DND-41 (cell line): ENCODE measurements at regions not wholly inside any gene's neighbourhood (a gene's known extent, or its start where the extent isn't known, plus 50 kb on each side); places are given as distances from the start of the nearest gene placed in this dataset.

ENCODE experiments used
- ATAC-seq: fragments of 200-7000 bp; cut with Tn5 transposase; 3 replicates; pipeline ENCODE4 v1.9.1; 2021; ENCODE audit warnings: low read depth; ENCODE audit not compliant: insufficient read depth
- DNase-seq: peaks from one replicate; pipeline ENCODE4 v3.0.0-alpha.2; 2020
- H2AFZ ChIP-seq: 2 replicates; pipeline ENCODE4 v1.6.0; 2012; ENCODE audit warnings: low read depth, low read length
- H3K27ac ChIP-seq: 2 replicates; pipeline ENCODE4 v1.5.1; 2012; ENCODE audit warnings: low read length, inconsistent platforms
- H3K27me3 ChIP-seq: fragments of 200-600 bp; sonication (generic); 2 replicates; pipeline ENCODE4 v1.6.0; 2012; ENCODE audit warnings: low read length, mild to moderate bottlenecking, inconsistent platforms; ENCODE audit not compliant: insufficient read depth, poor library complexity
- H3K36me3 ChIP-seq: 2 replicates; pipeline ENCODE4 v1.5.1; 2012; ENCODE audit warnings: low read length, inconsistent platforms; ENCODE audit not compliant: insufficient read depth
- H3K4me1 ChIP-seq: 2 replicates; pipeline ENCODE4 v1.5.1; 2012; ENCODE audit warnings: mild to moderate bottlenecking, low read length; ENCODE audit not compliant: insufficient read depth
- H3K4me2 ChIP-seq: 2 replicates; pipeline ENCODE4 v1.6.0; 2012; ENCODE audit warnings: mild to moderate bottlenecking, moderate library complexity, low read length, inconsistent platforms; ENCODE audit not compliant: insufficient read depth
- H3K4me3 ChIP-seq, 2 experiments: fragments of 200-600 bp in 1 of 2; shearing (Covaris generic) in 1 of 2; 2 replicates each; pipeline ENCODE4 v1.5.1; 2012 to 2016; ENCODE audit warnings: inconsistent platforms in 2 of 2, low read length in 2 of 2, mild to moderate bottlenecking in 2 of 2, low read depth in 1 of 2, moderate library complexity in 1 of 2
- H3K79me2 ChIP-seq: 2 replicates; pipeline ENCODE4 v1.6.0; 2012; ENCODE audit warnings: low read length, inconsistent platforms; ENCODE audit not compliant: insufficient read depth
- H3K9ac ChIP-seq: 2 replicates; pipeline ENCODE4 v1.6.0; 2012; ENCODE audit warnings: low read depth, mild to moderate bottlenecking, inconsistent platforms, low read length, moderate library complexity
- H3K9me3 ChIP-seq: 2 replicates; pipeline ENCODE4 v1.5.1; 2012; ENCODE audit warnings: low read length, moderate library complexity, mild to moderate bottlenecking, inconsistent platforms; ENCODE audit not compliant: insufficient read depth, severe bottlenecking
- H4K20me1 ChIP-seq: 2 replicates; pipeline ENCODE4 v1.6.0; 2012; ENCODE audit warnings: low read length; ENCODE audit not compliant: insufficient read depth
- EZH2 ChIP-seq: IDR thresholded peaks from 3 replicates; pipeline ENCODE4 v1.6.1; 2012; ENCODE audit warnings: borderline replicate concordance, low read depth, mild to moderate bottlenecking, moderate library complexity, low read length, inconsistent platforms; ENCODE audit not compliant: severe bottlenecking
- TF ChIP-seq, protein P1 (sequence below): IDR thresholded peaks from 2 replicates; pipeline ENCODE4 v1.5.1; 2012; ENCODE audit warnings: borderline replicate concordance, low read length, moderate library complexity, mild to moderate bottlenecking; ENCODE audit not compliant: poor library complexity, severe bottlenecking; ENCODE audit errors: extremely low read depth

DNA sequence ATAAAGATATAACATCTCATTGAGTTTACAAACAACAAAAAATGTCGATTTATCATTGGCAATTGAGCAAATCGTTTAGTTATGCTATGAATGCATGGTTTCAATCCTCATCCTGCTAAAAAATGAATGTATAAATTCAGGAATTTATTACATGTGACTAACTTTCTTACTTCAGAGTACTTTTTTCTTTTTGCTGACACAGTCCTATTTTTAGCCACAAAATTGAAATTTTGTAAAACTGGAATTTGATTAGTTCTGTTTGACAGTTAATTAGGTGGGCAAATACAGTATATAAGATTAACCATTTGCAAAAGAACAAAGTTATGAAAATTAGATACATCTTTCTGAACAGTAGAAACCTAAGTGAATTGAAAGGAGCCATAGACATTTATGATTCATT, 925.0 kb upstream of the CHORDC1 start:
- Histone ChIP-seq H3K36me3 (no peaks in the 10 kb centered on the region), H4K20me1 (no peaks in the 10 kb centered on the region), H3K4me1 (no peaks in the 10 kb centered on the region), H3K79me2 (no peaks in the 10 kb centered on the region), H3K4me2 (no peak overlapping the region), H2AFZ (no peak overlapping the region), H3K4me3 (no peak overlapping the region), H3K9me3 (peaks cover 3% of the 10 kb centered on the region), H3K9ac (no peak overlapping the region), H3K27ac (no peak overlapping the region), H3K27me3 (no peaks in the 10 kb centered on the region)
- TF ChIP-seq, protein P1, sequence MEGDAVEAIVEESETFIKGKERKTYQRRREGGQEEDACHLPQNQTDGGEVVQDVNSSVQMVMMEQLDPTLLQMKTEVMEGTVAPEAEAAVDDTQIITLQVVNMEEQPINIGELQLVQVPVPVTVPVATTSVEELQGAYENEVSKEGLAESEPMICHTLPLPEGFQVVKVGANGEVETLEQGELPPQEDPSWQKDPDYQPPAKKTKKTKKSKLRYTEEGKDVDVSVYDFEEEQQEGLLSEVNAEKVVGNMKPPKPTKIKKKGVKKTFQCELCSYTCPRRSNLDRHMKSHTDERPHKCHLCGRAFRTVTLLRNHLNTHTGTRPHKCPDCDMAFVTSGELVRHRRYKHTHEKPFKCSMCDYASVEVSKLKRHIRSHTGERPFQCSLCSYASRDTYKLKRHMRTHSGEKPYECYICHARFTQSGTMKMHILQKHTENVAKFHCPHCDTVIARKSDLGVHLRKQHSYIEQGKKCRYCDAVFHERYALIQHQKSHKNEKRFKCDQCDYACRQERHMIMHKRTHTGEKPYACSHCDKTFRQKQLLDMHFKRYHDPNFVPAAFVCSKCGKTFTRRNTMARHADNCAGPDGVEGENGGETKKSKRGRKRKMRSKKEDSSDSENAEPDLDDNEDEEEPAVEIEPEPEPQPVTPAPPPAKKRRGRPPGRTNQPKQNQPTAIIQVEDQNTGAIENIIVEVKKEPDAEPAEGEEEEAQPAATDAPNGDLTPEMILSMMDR = no peak
- no peak for TF ChIP-seq EZH2
- DNase-seq (no peak), ATAC-seq (no peak)

DNA sequence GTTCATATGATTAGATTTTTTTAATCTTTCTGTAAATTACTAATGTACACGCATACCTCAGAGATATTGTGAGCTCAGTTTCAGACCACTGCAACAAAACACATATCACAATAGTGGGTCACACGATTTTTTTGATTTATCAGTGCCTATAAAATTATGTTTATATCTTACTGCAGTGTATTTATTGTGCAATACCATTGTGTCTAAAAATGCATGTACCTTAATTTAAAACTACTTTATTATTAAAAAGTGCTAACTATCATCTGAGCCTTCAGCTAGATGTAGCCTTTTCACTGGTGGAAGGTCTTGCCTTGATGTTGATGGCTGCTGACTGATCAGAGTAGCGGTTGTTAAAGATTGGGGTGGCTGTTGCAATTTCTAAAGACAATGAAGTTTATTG, 918.8 kb upstream of the CHORDC1 start:
- no peaks in the 10 kb centered on the region for H3K79me2 ChIP-seq
- TF ChIP-seq, protein P1 = no peak
- no peak for TF ChIP-seq EZH2
- no peak overlapping the region for H3K27ac ChIP-seq

DNA sequence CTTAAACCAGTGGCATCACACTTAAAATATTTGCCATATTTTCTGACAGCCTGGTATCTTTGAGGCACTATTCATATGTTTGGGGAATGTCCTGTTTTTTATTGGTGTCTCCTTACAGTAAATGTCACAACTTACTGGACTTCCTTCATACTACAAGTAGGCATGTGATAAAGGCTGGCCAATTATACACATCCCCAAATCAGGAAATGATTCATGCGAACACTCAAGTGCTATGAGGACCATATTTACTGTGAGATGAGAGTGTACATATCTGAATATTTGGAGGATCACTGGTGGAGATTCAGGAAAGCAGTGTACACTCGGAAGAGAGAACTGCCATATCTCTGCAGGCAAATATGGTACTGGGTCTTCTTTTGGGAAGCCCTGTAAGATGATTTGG, 913.8 kb upstream of the CHORDC1 start:
- Histone ChIP-seq H2AFZ (no peak overlapping the region), H3K36me3 (no peaks in the 10 kb centered on the region), H4K20me1 (no peaks in the 10 kb centered on the region), H3K9me3 (no peaks in the 10 kb centered on the region), H3K4me1 (no peaks in the 10 kb centered on the region), H3K27me3 (no peaks in the 10 kb centered on the region), H3K9ac (no peak overlapping the region), H3K27ac (no peak overlapping the region), H3K4me3 (no peak overlapping the region), H3K4me2 (no peak overlapping the region), H3K79me2 (no peaks in the 10 kb centered on the region)
- DNase-seq = no peak
- no peak for ATAC-seq
- TF ChIP-seq, protein P1 = no peak
- TF ChIP-seq EZH2 = no peak

More for the DNA sequence above, 918.8 kb upstream of the CHORDC1 start:
- Histone ChIP-seq H3K9me3 (no peaks in the 10 kb centered on the region), H3K9ac (no peak overlapping the region), H3K4me2 (no peak overlapping the region), H4K20me1 (no peaks in the 10 kb centered on the region), H3K27me3 (no peaks in the 10 kb centered on the region), H3K36me3 (no peaks in the 10 kb centered on the region), H2AFZ (no peak overlapping the region), H3K4me1 (no peaks in the 10 kb centered on the region), H3K4me3 (no peak overlapping the region)
- DNase-seq (no peak), ATAC-seq (no peak)

GRCh38 chr11:91133361-91133760, 910.5 kb upstream of the CHORDC1 start:
- Histone ChIP-seq H2AFZ (no peak overlapping the region), H3K9ac (no peak overlapping the region), H3K4me2 (no peak overlapping the region), H3K4me3 (no peak overlapping the region), H3K27me3 (no peaks in the 10 kb centered on the region), H4K20me1 (no peaks in the 10 kb centered on the region), H3K36me3 (no peaks in the 10 kb centered on the region), H3K4me1 (no peaks in the 10 kb centered on the region), H3K27ac (no peak overlapping the region), H3K9me3 (no peaks in the 10 kb centered on the region), H3K79me2 (no peaks in the 10 kb centered on the region)
- DNase-seq = no peak
- ATAC-seq = no peak
- no peak for TF ChIP-seq EZH2
